Esophagus squamous epithelium (tissue), 4 donors: ENCODE measurements at regions not wholly inside any gene's neighbourhood (a gene's known extent, or its start where the extent isn't known, plus 50 kb on each side); places are given as distances from the start of the nearest gene placed in this dataset.

Experiments used
- POLR2A ChIP-seq, 4 donors: fragments of 450-650 bp; IDR thresholded peaks; one replicate each; pipeline ENCODE4 v1.6.1; 2017; ENCODE audit warnings: antibody characterized with exemption in 4 of 4, mild to moderate bottlenecking in 4 of 4, moderate library complexity in 3 of 4
- TF ChIP-seq, protein P1 (sequence below), 6 experiments: fragments of 450-650 bp in 4 of 6; fragments of 200-600 bp in 2 of 6; sonication (generic) in 2 of 6; IDR thresholded peaks; one replicate each; pipeline ENCODE4 v1.5.1; 2016 to 2019; ENCODE audit warnings: antibody characterized with exemption in 6 of 6, mild to moderate bottlenecking in 4 of 6, moderate library complexity in 4 of 6

DNA sequence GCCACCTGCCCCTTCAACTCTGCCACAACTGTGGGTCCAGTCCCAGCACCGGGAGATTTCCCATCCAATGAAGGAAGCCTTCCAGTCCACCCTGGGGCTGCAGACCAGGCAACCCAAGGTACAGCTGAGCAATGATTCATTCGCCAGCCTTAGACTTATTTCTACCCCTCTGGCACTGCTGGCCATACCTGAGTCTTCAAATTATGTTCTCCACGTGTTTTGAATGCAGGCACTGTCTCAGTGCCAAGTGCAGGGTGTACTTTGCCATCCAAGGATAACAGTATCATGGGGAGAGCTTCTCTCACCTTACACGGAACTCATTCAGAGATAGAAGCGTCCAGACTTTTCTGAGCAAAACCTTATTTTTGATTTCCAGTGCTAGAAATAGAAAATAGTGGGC is 175.6 kb downstream of the ZFP64 start:
- TF ChIP-seq, protein P1, sequence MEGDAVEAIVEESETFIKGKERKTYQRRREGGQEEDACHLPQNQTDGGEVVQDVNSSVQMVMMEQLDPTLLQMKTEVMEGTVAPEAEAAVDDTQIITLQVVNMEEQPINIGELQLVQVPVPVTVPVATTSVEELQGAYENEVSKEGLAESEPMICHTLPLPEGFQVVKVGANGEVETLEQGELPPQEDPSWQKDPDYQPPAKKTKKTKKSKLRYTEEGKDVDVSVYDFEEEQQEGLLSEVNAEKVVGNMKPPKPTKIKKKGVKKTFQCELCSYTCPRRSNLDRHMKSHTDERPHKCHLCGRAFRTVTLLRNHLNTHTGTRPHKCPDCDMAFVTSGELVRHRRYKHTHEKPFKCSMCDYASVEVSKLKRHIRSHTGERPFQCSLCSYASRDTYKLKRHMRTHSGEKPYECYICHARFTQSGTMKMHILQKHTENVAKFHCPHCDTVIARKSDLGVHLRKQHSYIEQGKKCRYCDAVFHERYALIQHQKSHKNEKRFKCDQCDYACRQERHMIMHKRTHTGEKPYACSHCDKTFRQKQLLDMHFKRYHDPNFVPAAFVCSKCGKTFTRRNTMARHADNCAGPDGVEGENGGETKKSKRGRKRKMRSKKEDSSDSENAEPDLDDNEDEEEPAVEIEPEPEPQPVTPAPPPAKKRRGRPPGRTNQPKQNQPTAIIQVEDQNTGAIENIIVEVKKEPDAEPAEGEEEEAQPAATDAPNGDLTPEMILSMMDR (IDR thresholded peaks at IDR 0.05), result no peak
- TF ChIP-seq POLR2A (IDR thresholded peaks at IDR 0.05), result no peak
